Amniotic stem cell (primary cell): ENCODE measurements at regions not wholly inside any gene's neighbourhood (a gene's known extent, or its start where the extent isn't known, plus 50 kb on each side); places are given as distances from the start of the nearest gene placed in this dataset.
"Not testable (repeated sequence)": the region's sequence is repeated elsewhere in the genome, so short reads cannot be mapped to it uniquely, and the experiment has no call there.

Experiments
- DNase-seq: peaks from one replicate; lab custom pipeline; 2025; lab: John Stamatoyannopoulos, UW

GRCh38 chr11:71182791-71183677 is 69.3 kb downstream of the SHANK2 start:
- DNase-seq, result no peak

- DNase-seq, result no peak
These were observed 70.8 kb downstream of the SHANK2 start for GRCh38 chr11:71181566-71181965.

GRCh38 chr11:71180694-71181470 is 71.5 kb downstream of the SHANK2 start:
- DNase-seq, result no peak

- no peak for DNase-seq
These were observed 72.3 kb downstream of the SHANK2 start for GRCh38 chr11:71179877-71180605.

- no peak for DNase-seq
These were observed 74.3 kb downstream of the SHANK2 start for GRCh38 chr11:71178076-71178475.

- no peak for DNase-seq
These were observed 75.6 kb downstream of the SHANK2 start for GRCh38 chr11:71176812-71177211.

- DNase-seq, result no peak
These were observed 78.7 kb downstream of the SHANK2 start for GRCh38 chr11:71173709-71174108.

GRCh38 chr11:71172680-71173079 is 79.7 kb downstream of the SHANK2 start:
- DNase-seq, result no peak

GRCh38 chr11:71171576-71171975 is 80.8 kb downstream of the SHANK2 start:
- no peak for DNase-seq

GRCh38 chr11:71170624-71171423 is 81.6 kb downstream of the SHANK2 start:
- no peak for DNase-seq

- DNase-seq, result no peak
These were observed 83.1 kb downstream of the SHANK2 start for GRCh38 chr11:71169313-71169712.

GRCh38 chr11:71167814-71168213 is 84.6 kb downstream of the SHANK2 start:
- DNase-seq, result not testable (repeated sequence)

- no peak for DNase-seq
These were observed 86.6 kb downstream of the SHANK2 start for GRCh38 chr11:71165771-71166170.

- DNase-seq, result no peak
These were observed 87.8 kb downstream of the SHANK2 start for GRCh38 chr11:71164621-71165020.

- DNase-seq, result no peak
These were observed 88.2 kb downstream of the SHANK2 start for GRCh38 chr11:71164186-71164585.

- no peak for DNase-seq
These were observed 89.0 kb downstream of the SHANK2 start for GRCh38 chr11:71163371-71163770.

GRCh38 chr11:71158936-71159335 is 93.4 kb downstream of the SHANK2 start:
- no peak for DNase-seq

- not testable (repeated sequence) for DNase-seq
These were observed 94.7 kb downstream of the SHANK2 start for GRCh38 chr11:71157676-71158075.

- no peak for DNase-seq
These were observed 96.1 kb downstream of the SHANK2 start for GRCh38 chr11:71156301-71156700.

- DNase-seq, result no peak
These were observed 96.5 kb downstream of the SHANK2 start for GRCh38 chr11:71155846-71156245.

GRCh38 chr11:71154261-71154805 is 98.0 kb downstream of the SHANK2 start:
- no peak for DNase-seq
